AG10803 (cell line): ENCODE measurements at regions not wholly inside any gene's neighbourhood (a gene's known extent, or its start where the extent isn't known, plus 50 kb on each side); places are given as distances from the start of the nearest gene placed in this dataset.

Source experiments
- DNase-seq: peaks from one replicate; pipeline ENCODE4 v3.0.0; 2010; ENCODE audit warnings: low read depth
- H3K4me3 ChIP-seq: 2 replicates; pipeline ENCODE4 v1.5.1; 2011; ENCODE audit warnings: mild to moderate bottlenecking, low read length, control low read depth
- TF ChIP-seq, protein P1 (sequence below): conservative IDR thresholded peaks from 2 replicates; pipeline ENCODE4 v1.5.1; 2011; ENCODE audit warnings: mild to moderate bottlenecking, low read length, control low read depth, inconsistent platforms

DNA sequence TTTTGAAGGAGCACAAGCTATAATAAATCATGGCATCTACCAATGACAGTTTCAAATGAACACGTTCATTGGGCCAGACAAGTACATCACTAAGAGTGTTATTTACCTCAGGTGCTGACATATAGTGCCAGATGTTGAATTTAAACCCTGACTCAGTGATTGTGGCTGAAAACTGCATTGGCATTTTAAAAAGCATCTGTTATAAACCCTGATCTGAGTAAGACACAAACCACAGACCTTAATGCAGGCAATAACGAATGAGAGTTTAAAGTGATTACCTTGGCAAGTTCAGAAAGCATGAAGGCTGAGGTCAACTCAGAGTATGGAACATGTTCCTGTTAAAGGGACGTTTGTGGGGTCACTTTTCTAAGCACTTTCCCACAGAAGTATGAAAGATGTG is 865.1 kb upstream of the TMPRSS15 start:
- TF ChIP-seq, protein P1, sequence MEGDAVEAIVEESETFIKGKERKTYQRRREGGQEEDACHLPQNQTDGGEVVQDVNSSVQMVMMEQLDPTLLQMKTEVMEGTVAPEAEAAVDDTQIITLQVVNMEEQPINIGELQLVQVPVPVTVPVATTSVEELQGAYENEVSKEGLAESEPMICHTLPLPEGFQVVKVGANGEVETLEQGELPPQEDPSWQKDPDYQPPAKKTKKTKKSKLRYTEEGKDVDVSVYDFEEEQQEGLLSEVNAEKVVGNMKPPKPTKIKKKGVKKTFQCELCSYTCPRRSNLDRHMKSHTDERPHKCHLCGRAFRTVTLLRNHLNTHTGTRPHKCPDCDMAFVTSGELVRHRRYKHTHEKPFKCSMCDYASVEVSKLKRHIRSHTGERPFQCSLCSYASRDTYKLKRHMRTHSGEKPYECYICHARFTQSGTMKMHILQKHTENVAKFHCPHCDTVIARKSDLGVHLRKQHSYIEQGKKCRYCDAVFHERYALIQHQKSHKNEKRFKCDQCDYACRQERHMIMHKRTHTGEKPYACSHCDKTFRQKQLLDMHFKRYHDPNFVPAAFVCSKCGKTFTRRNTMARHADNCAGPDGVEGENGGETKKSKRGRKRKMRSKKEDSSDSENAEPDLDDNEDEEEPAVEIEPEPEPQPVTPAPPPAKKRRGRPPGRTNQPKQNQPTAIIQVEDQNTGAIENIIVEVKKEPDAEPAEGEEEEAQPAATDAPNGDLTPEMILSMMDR = no peak
- H3K4me3 ChIP-seq = no peak overlapping the region
- DNase-seq = no peak

DNA sequence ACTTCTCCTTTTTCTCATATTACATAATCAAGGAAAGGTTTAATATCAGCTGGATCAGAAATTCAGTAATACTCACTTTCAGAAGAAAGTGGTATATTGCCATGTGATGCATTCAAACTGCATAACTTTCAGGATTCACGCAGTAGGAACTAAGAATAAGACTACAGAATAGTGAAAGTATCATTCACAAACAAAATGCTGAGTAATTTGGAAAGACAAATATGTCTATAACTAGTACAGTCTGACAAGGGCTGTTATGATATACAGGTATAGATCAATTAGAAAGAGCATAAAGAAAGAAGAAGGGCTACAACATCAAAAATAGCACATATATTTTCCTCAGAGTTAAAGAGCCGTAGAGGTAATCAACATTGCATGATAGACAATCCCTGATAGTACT is 871.5 kb upstream of the TMPRSS15 start:
- no peak for DNase-seq
- TF ChIP-seq, protein P1 = no peak
- no peak overlapping the region for H3K4me3 ChIP-seq

DNA sequence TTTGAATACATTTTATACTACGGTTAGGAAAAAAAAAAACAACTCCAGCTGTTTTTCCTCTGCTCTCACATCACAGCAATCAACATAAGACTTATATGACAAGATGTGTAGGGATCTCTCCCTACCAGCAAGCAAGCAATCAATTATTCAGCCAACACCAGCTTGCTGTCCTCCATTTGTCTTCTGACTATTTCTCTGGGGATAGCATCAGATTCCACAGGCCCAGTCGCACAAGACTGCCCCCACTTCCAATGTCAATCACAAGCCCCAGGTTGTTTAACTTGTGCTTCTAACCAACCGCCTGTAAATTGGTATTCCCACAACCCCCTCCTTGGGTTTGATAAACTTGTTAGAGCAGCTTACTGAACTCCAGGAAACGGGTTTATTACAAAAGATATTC is 873.1 kb upstream of the TMPRSS15 start:
- H3K4me3 ChIP-seq = no peak overlapping the region
- no peak for DNase-seq
- TF ChIP-seq, protein P1 = no peak

DNA sequence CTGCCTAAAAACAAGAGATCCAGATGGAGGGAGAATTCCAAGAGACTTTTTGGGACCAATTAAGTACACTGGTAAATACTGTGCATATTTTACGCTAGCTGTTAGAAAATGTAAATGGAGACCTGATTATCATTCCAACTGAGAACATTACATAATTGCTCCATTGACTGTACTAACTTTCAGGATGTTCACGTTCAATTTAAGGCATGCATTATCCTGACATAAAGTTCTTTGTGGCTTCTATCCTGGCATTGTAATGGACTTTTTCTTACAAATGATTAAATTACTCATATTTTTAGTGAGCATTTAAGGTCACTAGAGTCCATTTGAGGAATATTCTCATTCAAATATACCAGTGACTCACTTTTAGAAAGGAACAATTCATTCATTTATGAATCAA is 883.3 kb upstream of the TMPRSS15 start:
- TF ChIP-seq, protein P1 = no peak
- DNase-seq = no peak
- no peak overlapping the region for H3K4me3 ChIP-seq

DNA sequence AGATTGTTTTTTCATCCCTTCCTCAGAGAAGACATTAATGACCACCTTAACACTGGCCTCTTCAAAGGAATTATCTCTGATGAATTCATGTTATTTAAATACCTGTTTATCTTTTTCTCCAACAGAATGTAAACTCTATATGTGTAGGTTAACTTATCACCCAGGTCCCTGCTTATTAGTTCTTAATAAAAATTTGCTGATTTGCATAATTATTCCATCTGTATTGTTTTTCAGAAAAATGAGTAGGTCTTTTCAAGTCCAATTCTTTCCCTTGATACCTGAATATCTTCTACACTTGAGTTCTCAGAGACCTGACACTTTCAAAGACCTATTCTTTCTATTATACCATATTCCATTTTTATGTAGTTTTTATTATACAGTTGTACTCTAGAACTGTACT is 886.7 kb upstream of the TMPRSS15 start:
- no peak for DNase-seq

DNA sequence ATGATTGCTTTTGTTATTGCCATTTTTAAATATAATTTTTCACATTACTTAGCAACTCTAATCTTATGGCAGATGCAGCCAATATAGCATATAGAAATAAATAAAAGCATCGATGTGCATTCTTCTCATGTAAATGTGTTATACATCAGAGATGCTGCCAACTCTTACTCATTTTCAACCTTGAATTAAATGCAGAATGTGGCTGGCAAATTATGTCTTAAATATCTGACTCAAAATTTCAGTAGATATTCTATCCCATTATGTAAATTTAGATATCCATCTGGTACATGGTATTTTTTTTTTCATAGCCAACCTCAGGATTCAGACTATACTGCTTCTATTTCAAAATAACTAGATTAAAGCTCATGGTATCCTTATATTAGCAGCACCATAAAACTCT is 916.7 kb upstream of the TMPRSS15 start:
- TF ChIP-seq, protein P1 = no peak
- H3K4me3 ChIP-seq = no peak overlapping the region
- DNase-seq = no peak

More for the DNA sequence above, 886.7 kb upstream of the TMPRSS15 start:
- no peak overlapping the region for H3K4me3 ChIP-seq
- TF ChIP-seq, protein P1 = no peak

DNA sequence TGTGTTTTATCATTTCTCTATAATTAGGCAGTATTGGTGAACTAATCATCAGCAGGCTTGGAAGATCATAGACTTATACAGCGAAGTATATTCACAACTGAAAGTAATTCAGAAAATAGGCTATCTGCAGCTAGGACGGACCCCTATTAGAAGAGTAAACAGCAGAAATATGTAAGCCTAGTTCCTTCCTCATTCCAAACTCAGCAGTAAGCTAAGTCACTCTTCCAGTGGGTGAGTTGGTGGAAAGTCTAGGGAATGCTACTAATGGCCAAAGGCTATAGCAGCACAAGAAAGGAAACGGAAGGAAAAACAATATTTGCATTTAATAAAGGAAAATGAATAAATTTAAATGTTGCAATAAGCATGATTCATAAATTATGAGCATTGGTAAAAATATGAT is 918.1 kb upstream of the TMPRSS15 start:
- no peak overlapping the region for H3K4me3 ChIP-seq
- TF ChIP-seq, protein P1 = no peak
- no peak for DNase-seq
